DLD1 (cell line): ENCODE measurements at regions not wholly inside any gene's neighbourhood (a gene's known extent, or its start where the extent isn't known, plus 50 kb on each side); places are given as distances from the start of the nearest gene placed in this dataset.

Experiments
- in situ Hi-C: cut with HindIII; loops from 2 replicates; pipeline ENCODE4 v1.10.0; 2017; ENCODE audit warnings: low sequenced_read_pairs

- in situ Hi-C loops: no loop called here
These were observed 394.8 kb downstream of the SAMD5 start for GRCh38 chr6:147903321-147903720.

GRCh38 chr6:147903931-147904330, 395.4 kb downstream of the SAMD5 start:
- in situ Hi-C loops: no loop called here

- in situ Hi-C loops: no loop called here
These were observed 395.9 kb downstream of the SAMD5 start for GRCh38 chr6:147904416-147904815.

- in situ Hi-C loops: no loop called here
These were observed 397.2 kb downstream of the SAMD5 start for GRCh38 chr6:147905711-147906110.

GRCh38 chr6:147906361-147906760, 397.9 kb downstream of the SAMD5 start:
- in situ Hi-C loops: no loop called here

GRCh38 chr6:147909640-147910039, 401.1 kb downstream of the SAMD5 start:
- in situ Hi-C loops: no loop called here

- in situ Hi-C loops: no loop called here
These were observed 401.8 kb downstream of the SAMD5 start for GRCh38 chr6:147910281-147910680.

DNA sequence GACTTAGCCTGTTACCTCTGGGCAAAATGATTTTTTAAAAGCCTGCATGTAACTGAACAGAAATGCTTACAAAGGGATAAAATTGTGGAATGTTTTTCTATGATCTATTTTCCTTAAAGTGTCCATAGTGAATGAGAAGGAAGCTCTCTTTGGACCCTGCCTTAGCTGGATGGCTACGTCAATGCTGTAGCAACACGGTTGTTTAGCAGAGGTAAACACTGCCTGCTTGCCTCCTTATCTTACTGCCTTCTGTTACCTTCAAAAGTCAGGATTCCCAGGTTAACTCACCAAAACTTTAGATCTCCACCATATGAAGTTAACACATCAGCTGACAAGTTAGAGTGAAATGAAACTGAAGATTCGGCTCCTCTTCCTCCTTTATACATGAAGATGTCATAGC, 402.6 kb downstream of the SAMD5 start:
- in situ Hi-C loops: no loop called here

DNA sequence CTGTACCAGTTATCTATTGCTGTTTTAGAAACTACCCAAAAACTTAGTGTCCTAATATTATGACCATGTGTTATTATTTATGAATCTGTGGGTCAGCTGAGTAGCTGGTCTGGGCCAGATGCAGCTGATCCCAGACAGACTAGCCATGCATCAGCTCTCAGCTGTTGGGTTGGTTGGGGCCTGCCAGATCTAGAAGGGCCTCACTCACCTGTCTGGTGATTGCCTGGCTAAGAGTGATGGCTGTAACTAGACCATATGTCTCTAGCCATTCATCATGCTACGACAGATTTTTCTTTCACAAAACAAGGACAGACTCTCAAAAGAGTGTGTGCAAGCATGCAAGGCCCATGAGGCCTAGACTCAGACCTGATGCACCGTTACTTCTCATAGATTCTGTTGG, 403.2 kb downstream of the SAMD5 start:
- in situ Hi-C loops: no loop called here

- in situ Hi-C loops: no loop called here
These were observed 414.3 kb downstream of the SAMD5 start for GRCh38 chr6:147922799-147923198.

DNA sequence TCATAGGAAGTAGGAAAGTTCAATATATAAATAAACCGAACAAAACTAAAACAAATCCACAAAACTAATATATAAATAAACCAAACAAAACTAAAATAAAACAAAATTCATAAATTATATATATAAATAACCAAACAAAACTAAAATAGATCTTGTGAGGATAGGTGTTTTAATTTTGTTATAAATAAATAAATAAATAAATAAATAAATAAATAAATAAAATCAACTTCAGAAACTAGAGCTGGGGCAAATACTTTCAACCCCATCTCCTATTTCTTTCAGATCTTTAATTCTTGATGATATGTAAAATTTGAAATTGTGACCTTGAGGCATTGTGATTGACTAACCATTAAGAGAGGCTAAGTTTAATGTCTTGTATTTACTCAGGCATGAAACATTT, 416.1 kb downstream of the SAMD5 start:
- in situ Hi-C loops: no loop called here

GRCh38 chr6:147925826-147926225, 416.8 kb upstream of the SASH1 start:
- in situ Hi-C loops: no loop called here

- in situ Hi-C loops: no loop called here
These were observed 411.9 kb upstream of the SASH1 start for GRCh38 chr6:147930745-147931144.

GRCh38 chr6:147933224-147933623, 409.4 kb upstream of the SASH1 start:
- in situ Hi-C loops: no loop called here

DNA sequence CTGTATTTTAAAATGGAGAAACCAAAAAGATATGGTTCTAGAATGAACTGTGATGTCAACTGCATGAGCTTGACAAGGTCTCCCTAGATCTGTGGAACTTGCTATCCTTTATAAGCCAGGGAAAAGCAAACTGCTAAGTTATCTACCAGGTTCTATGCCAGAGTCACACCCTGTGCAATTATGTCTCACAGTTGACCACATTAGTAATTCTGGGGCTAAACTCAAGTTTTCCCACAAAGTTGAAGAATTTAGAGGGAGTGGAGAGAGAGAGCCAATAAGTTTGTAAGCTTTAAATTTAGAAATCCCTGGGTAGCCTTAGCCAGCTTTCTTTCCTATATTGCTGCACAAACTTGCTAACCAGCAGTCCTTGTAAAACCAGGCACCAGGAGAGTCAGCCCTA, 407.0 kb upstream of the SASH1 start:
- in situ Hi-C loops: no loop called here

GRCh38 chr6:147936703-147937470, 405.8 kb upstream of the SASH1 start:
- in situ Hi-C loops: no loop called here

GRCh38 chr6:147941143-147941542, 401.5 kb upstream of the SASH1 start:
- in situ Hi-C loops: no loop called here

GRCh38 chr6:147942363-147942762, 400.3 kb upstream of the SASH1 start:
- in situ Hi-C loops: no loop called here

GRCh38 chr6:147944122-147944521, 398.5 kb upstream of the SASH1 start:
- in situ Hi-C loops: no loop called here

DNA sequence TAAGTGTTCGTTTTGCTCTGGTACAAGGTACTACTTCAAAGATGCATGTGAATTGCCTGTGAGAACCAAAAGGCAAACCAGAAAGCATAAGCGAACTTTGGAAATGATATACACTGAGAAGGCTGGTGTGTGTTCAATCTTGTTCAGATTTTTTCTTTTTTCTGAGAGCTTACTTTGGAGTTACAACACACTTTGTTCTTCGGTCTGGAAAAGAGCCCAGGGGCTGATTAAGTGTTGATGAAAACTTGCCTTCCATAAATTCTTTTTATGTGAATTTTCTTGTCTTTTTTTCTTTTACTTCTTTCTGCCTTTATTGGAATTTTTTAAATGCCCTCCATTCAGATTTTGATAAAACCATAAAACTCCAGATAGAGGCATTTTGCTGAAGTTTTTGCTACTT, 395.1 kb upstream of the SASH1 start:
- in situ Hi-C loops: no loop called here

DNA sequence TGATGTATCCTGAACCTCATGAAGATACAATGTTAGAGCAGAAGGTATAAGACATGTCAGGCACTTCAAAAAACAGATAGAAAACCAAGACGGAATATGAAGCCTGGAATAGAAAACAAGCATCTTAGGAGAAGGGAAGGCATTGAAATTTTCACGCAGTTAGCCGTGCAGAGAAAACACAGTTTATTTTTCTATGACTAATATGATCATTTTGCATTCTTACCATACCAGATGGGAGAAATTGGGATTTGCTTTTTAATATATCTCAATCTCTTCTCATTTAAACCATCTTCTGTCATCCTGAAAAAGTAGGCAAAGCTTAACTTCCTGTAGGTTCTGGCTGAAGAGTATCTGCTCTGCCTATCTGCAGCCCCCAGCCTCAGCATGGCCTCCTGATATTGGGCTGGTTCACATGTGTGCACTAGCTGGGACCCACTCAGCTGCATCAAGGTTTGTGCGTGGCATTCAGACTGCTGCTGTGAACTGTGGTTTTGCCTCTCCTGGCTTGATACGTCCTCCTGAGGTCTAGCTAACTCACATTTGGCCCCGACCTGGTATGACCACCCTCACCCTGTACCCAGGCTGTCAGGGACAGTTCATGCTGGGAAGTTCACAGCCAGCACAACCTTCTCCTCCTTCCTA, 392.5 kb upstream of the SASH1 start:
- in situ Hi-C loops: no loop called here

GRCh38 chr6:147950623-147950987, 392.0 kb upstream of the SASH1 start:
- in situ Hi-C loops: no loop called here

- in situ Hi-C loops: no loop called here
These were observed 390.9 kb upstream of the SASH1 start for GRCh38 chr6:147951726-147952125.
